ENCODE measurements at regions not wholly inside any gene's neighbourhood (a gene's known extent, or its start where the extent isn't known, plus 50 kb on each side); places are given as distances from the start of the nearest gene placed in this dataset.

- no peak for TF ChIP-seq POLR2A (IDR thresholded peaks at IDR 0.05)
- TF ChIP-seq CTCF (IDR thresholded peaks at IDR 0.05), result no peak
Measured at GRCh38 chr13:76293751-76294150, 592.5 kb downstream of the KCTD12 start.

All from body of pancreas (tissue), 4 donors.